GM18502 (cell line): ENCODE measurements at regions not wholly inside any gene's neighbourhood (a gene's known extent, or its start where the extent isn't known, plus 50 kb on each side); places are given as distances from the start of the nearest gene placed in this dataset.
"Not testable (repeated sequence)": the region's sequence is repeated elsewhere in the genome, so short reads cannot be mapped to it uniquely, and the experiment has no call there.

Source experiments
- ATAC-seq: cut with Tn5 transposase; IDR thresholded peaks from one replicate; pipeline ENCODE4 v1.9.1; 2021; ENCODE audit warnings: mild to moderate bottlenecking; ENCODE audit not compliant: unreplicated experiment, poor library complexity

- ATAC-seq = not testable (repeated sequence)
Measured at GRCh38 chr4:148898139-148898538, 455.9 kb upstream of the NR3C2 start.

- no peak for ATAC-seq
Measured at GRCh38 chr4:148893095-148893494, 450.9 kb upstream of the NR3C2 start.

- no peak for ATAC-seq
Measured at GRCh38 chr4:148883891-148884290, 441.7 kb upstream of the NR3C2 start.

DNA sequence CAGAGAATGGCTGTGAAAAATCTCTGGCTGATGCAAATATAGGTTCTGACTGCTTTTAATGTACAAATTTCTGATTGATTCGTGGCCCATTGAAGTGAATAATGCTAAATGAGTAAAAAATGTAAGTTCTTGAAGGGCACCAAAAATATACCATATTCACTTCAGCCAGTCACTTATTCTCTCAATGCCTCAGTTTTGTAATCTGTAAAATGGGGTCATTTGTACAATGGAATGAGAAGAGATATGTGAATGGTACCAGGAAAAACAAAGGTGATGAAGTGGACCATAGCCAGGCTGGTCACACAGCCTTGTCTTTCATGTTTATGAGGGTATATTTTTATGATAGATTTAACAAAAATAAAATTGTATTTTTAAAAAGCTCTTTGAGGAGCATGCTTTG lies 441.2 kb upstream of the NR3C2 start:
- ATAC-seq = no peak

- no peak for ATAC-seq
Measured at GRCh38 chr4:148881860-148882643, 439.8 kb upstream of the NR3C2 start.

- ATAC-seq = no peak
Measured at GRCh38 chr4:148874331-148874730, 432.1 kb upstream of the NR3C2 start.

- no peak for ATAC-seq
Measured at GRCh38 chr4:148868191-148868590, 426.0 kb upstream of the NR3C2 start.

DNA sequence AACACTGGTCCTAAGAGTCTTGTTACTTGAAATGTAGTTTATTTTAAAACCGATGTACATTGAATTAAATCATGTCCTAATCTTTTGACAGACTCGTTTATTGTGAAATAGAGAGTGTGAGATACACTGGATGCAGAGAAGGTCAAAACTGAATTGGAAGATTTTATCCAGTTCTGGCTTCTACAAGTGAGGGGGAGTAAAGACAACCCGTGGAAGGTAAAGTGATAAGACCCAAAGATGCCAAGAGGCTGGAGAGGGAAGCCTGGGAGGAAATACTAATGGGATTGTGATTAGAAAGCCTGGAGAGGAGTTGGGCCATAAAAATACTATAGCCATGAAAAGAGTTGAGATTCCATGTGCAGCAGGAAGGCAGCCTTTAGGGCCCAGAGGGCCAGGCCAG lies 424.5 kb upstream of the NR3C2 start:
- no peak for ATAC-seq

DNA sequence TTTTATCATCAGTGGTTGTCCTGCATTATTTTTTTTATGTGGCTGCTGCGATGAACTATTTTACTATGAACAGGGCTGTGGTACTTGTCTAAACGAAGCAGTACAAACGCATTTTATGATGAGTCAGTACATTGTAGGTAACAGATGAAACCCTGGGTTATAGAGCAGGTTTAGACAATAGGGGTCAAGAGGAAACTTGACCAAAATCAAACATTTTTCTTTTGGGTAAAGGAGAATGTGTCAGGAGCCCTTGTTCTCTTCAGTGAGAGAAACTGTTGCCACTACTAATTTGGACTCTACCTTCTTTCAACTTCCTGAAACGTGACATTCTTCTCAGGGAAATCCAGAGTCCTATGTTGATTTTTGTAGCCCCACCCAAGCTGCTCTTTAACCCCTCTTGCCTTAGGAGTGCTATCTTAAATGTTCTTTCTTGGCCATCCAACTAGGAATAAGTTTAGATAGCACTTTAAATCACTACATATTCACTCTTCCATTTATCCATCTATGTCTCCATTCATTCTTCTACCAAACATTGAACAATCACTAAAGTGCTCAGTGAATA lies 415.8 kb upstream of the NR3C2 start:
- ATAC-seq = no peak

GRCh38 chr4:148857239-148857972 lies 415.2 kb upstream of the NR3C2 start:
- ATAC-seq = no peak

GRCh38 chr4:148854203-148854602 lies 412.0 kb upstream of the NR3C2 start:
- ATAC-seq = no peak

DNA sequence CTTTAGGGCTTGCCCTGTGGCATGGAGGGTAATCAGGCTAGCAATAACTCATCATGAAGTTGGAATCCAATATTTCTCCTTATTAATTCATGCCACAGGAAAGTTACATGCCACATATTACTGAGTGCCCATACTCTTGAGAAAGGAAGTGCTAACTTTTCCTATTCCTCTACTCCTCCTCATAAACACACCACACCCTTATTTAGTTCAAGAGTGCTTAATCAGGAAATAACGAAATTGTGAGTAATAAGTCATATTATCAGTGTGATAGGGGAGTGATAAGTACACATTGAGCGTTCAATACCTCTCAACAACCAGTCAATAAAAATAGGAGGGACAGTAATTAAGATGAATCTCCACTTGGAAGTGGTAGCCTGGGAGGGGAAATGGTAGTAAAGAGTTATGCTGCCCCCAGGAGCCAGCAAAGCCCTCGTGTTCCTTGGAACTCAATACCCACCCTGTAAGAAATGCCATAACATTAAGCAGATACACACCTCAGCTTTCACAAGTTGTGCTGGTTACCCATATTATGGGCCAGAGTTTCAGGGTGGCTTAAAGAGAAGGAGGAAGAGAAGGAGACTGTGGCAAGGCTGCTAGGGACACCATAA lies 410.0 kb upstream of the NR3C2 start:
- no peak for ATAC-seq

DNA sequence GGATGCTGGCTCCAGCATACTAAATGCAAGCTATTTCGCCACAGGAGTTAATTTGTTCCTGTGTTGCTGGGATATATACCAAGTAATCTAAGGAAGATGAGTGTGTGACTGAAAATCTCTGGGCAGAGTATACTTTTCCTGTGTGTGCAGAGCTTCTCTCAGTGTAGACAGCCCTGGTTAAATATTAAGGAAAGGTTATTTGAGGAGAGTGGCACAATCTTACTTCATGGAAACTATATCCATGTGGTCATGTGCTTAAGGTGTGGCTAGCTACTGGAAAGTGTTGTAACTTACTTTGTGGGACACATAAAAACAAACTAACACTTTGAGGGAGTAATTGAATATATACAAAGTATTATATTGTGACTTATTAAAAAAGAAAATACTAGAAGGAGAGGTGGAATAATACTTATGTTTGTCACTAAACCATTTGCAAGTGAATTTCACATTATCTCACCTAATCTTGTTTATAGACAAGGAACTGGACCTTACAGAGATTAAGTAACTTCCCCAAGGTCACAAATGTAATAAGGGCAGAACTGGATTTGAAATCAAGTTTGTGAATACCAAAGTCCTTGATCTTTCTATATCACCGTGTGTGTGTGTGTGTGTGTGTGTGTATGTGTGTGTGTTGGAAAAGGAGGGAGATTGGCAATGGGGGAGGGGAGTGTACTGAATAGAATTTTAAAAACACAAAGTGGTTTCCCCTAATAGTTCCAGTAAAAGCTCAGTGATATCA lies 408.2 kb upstream of the NR3C2 start:
- no peak for ATAC-seq

DNA sequence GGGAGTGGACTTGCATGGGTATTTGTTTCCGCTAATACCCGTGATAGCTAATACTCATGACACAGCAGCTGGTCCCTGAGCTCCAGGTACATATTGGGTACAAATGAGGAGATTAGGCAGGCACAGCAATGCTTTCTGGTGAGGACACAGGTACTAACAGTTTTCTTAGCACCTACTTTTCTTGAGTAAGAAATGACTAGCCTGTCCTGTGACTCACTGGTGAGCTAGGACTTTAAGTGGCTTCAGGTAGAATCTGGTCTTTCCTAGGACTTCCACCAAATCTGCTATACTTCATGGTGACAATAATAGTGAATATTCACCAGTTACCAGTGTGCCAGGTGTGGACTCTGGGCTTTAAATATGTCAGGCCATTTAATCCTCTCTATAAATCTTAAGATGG lies 407.4 kb upstream of the NR3C2 start:
- no peak for ATAC-seq

DNA sequence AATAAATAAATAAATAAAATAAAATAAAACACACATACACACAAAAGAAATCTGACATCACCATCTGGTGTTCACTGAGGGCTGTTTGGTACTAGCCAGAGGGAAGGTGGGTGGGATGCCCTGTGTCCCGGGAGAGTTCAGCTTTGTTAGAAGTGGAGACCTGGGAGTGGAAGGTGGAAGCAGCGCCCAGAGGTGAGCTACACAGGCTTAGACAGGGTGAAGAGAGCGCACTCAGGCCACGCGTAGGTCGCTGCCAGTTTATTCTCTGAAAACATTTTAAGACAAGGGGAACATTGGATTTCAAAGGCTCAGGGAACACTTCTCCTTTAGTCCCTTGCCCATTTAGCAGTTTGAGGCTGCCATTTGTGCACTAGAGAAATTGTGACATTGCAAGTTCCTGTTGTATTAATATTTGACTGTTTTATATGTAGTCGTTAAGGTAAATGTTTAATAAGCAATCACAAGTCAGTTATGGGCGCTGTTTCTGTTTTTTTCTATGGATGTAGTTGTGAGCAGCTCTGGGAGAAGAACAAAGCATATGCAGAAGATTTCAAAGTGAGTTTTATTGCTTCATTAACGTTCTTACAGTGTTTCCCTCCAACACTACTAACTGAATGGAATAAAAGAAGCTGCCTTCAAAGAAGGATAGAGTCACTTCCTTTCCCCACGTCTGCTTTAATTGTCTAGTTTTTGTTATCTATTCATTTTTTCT lies 405.5 kb upstream of the NR3C2 start:
- no peak for ATAC-seq

- ATAC-seq = no peak
Measured at GRCh38 chr4:148845609-148846008, 403.4 kb upstream of the NR3C2 start.

DNA sequence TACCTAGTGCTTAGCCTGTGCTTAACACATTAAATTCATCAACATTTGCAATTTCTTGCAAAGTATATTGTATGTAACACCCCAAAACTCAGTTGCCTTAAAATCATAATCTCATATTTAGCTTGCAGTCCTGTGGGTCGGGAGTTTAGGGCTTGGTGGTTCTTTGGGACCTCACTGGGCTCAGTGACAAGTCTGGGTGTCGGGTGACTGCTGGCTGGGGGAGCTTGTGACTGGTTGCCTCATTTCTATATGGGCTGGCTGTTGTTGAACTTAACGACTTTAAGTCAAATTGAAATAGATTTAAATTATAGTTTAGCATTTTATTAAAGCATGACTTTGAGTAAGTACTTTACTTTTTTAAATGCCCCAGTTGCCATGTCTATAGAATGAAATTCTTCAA lies 401.4 kb upstream of the NR3C2 start:
- no peak for ATAC-seq

- no peak for ATAC-seq
Measured at GRCh38 chr4:148842843-148843242, 400.6 kb upstream of the NR3C2 start.

DNA sequence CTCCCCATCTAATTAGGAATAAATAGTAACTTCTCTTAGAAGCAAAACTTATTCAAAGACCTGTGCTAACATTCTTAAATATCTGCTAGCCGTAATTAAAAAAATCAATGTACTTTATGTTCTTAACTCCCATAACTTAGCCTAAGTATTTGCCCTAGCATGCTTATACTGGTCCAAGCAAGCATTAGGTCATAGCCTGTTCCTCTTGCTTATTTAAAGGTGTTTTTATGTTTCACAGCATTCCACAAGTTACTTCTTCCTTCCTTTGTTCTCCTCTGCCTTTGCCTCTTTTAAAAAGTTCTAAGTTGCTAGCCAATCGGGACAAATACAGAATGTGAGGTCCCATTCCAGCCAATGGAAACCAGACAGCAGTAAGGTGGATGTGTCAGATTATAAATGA lies 395.4 kb upstream of the NR3C2 start:
- ATAC-seq = not testable (repeated sequence)
